ENCODE measurements at regions not wholly inside any gene's neighbourhood (a gene's known extent, or its start where the extent isn't known, plus 50 kb on each side); places are given as distances from the start of the nearest gene placed in this dataset.
A peak's percentile ranks its signal among the peaks of the same experiment; 100 is the strongest.

DNA sequence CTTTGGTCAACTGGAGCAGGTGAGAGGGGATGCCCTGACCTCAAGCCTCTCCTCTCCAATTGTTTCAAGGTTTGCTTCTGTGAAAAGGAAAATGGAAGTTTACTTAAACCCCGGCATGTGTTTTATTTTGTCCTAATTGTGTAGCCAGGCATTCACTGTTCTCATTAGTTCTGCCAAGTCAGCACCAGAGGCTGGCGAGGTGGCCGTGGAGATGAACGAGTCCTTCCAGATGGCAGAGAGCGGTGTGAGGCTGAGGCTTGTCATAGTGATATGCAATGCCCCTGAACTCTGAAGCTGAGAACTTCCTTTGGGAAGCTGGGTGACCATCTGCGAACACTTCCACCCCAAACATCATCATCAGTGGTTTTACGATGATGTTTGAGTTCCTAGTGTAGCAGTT, 199.6 kb downstream of the TJP1 start:
- H3K4me3 ChIP-seq (ENCODE audit: low read depth, low read length) = no peak overlapping the region
- TF ChIP-seq, protein P1, sequence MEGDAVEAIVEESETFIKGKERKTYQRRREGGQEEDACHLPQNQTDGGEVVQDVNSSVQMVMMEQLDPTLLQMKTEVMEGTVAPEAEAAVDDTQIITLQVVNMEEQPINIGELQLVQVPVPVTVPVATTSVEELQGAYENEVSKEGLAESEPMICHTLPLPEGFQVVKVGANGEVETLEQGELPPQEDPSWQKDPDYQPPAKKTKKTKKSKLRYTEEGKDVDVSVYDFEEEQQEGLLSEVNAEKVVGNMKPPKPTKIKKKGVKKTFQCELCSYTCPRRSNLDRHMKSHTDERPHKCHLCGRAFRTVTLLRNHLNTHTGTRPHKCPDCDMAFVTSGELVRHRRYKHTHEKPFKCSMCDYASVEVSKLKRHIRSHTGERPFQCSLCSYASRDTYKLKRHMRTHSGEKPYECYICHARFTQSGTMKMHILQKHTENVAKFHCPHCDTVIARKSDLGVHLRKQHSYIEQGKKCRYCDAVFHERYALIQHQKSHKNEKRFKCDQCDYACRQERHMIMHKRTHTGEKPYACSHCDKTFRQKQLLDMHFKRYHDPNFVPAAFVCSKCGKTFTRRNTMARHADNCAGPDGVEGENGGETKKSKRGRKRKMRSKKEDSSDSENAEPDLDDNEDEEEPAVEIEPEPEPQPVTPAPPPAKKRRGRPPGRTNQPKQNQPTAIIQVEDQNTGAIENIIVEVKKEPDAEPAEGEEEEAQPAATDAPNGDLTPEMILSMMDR (conservative IDR thresholded peaks at IDR 0.05; ENCODE audit: low read depth, low read length) = no peak
- DNase-seq (ENCODE audit: low read depth) = no peak

DNA sequence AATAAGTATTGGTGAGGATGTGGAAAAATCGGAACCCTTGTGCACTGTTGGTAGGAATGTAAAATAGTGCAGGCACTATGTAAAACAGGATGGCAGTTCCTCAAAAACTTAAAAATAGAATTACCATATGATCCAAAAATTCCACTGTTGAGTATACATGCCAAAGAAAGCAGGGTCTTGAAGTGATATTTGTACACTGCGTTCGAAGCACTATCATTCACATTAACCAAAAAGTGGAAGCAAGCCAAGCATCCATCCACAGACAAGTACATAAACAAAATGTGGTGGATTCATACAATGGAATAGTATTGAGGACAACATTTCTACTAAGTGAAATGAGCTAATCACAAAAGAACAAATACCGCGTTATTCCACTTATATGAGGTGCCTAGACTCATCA, 200.7 kb downstream of the TJP1 start:
- TF ChIP-seq, protein P1 (conservative IDR thresholded peaks at IDR 0.05; ENCODE audit: low read depth, low read length) = no peak
- DNase-seq (ENCODE audit: low read depth) = peak; percentile 32
- H3K4me3 ChIP-seq (ENCODE audit: low read depth, low read length) = no peak overlapping the region

DNA sequence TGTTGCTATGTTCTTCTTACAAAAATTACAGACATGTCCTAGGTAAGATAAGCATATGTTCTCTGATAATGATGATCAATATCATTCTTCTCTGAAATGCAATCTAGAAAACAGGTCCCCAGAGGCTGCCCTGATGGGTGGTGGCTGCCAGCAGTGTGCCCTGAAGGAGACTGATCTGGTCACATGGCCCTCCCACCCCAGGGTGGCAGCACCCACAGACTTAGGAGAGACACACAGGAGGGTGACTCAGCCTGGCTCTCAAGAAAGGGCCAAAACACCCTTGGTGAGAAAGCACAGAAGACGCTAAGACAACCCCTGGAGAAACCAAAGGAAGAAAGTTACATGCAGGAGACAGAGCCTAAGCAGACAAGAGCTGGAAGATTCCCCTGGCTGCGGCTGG, 203.7 kb downstream of the TJP1 start:
- TF ChIP-seq, protein P1 (conservative IDR thresholded peaks at IDR 0.05; ENCODE audit: low read depth, low read length) = no peak
- no peak for DNase-seq (ENCODE audit: low read depth)
- no peak overlapping the region for H3K4me3 ChIP-seq (ENCODE audit: low read depth, low read length)

DNA sequence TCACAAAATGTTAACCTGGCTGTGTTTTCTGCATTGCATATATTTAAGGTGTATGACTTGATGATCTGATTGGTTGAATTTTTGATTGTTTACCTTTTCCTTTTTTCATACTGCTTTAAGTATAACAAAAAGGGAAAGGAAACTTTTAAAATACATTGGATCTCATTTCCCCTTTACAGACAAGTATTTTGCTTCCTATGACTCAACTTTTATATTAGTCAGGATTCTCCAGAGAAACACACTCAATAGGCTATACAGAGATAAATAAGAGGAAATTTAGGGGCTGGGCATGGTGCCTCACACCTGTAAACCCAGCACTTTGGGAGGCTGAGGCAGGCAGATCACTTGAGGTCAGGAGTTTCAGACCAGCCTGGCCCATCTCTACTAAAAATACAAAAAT, 205.8 kb downstream of the TJP1 start:
- H3K4me3 ChIP-seq (ENCODE audit: low read depth, low read length) = no peak overlapping the region
- TF ChIP-seq, protein P1 (conservative IDR thresholded peaks at IDR 0.05; ENCODE audit: low read depth, low read length) = no peak
- peak; percentile 16 for DNase-seq (ENCODE audit: low read depth)

DNA sequence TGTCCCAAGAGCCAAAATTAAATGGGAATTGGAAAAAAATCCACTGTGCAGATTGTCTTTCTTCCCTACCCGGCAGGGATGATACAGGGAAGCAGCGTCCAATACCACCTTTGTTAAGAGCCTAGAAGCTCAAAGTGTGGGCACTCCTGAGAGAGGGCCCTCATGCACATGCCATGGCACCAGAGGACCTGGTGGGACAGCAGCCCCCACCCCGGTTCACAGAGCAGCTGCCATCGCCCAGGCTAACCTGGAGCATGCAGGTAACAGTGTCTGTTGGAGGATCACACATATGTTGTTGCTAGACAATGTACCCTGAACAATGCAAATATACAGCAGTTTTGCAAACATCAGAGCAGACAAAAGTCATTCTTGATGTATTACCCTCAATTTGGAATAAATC, 206.5 kb downstream of the TJP1 start:
- TF ChIP-seq, protein P1 (conservative IDR thresholded peaks at IDR 0.05; ENCODE audit: low read depth, low read length) = no peak
- H3K4me3 ChIP-seq (ENCODE audit: low read depth, low read length) = no peak overlapping the region
- no peak for DNase-seq (ENCODE audit: low read depth)

DNA sequence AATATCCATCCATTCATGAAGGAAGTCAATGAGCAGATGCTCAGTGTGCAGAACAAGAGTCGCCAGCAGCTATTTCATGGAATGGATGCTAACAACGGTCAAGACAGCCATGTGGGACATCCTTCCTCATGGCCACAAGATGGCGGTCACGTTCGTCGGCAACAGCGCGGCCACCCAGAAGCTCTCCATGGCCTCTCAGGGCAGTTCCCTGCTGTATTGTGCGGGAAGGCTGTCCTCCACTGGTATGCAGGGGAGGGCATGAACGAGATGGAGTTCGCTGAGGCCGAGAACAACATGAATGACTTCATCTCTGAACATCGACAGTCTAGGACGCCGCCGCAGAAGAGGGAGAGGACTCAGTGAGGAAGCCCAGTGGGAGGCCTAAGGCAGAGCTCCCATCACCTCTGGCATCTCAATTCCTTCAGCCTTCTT, 208.3 kb downstream of the TJP1 start:
- no peak overlapping the region for H3K4me3 ChIP-seq (ENCODE audit: low read depth, low read length)
- peak; percentile 26 for DNase-seq (ENCODE audit: low read depth)
- TF ChIP-seq, protein P1 (conservative IDR thresholded peaks at IDR 0.05; ENCODE audit: low read depth, low read length) = peak; percentile 28

DNA sequence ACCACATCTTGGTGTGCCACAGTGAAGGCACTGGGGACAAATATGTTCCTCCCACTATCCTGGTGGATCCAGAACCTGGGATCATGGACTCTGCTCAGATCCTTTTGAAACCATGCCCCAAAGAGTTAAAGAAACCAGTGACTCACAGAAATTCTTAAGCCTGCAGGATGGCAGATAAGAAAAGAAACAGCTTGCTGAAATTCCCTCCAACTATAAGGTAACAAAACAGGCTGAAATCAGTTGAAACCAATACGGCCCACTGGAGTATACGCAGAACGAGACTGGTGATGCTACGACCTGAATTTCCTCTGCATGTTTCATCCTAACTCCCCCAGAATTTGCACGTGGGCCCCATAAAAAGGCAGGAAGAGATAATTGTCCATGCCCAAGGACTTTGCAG, 209.6 kb downstream of the TJP1 start:
- TF ChIP-seq, protein P1 (conservative IDR thresholded peaks at IDR 0.05; ENCODE audit: low read depth, low read length) = no peak
- DNase-seq (ENCODE audit: low read depth) = peak; percentile 87
- peak overlapping the region; percentile 4 for H3K4me3 ChIP-seq (ENCODE audit: low read depth, low read length)
